SKM-1 (cell line): ENCODE measurements at regions not wholly inside any gene's neighbourhood (a gene's known extent, or its start where the extent isn't known, plus 50 kb on each side); places are given as distances from the start of the nearest gene placed in this dataset.

ENCODE experiments used
- DNase-seq: peaks from one replicate; lab custom pipeline; 2025; ENCODE audit not compliant: unreplicated experiment; lab: John Stamatoyannopoulos, UW

DNA sequence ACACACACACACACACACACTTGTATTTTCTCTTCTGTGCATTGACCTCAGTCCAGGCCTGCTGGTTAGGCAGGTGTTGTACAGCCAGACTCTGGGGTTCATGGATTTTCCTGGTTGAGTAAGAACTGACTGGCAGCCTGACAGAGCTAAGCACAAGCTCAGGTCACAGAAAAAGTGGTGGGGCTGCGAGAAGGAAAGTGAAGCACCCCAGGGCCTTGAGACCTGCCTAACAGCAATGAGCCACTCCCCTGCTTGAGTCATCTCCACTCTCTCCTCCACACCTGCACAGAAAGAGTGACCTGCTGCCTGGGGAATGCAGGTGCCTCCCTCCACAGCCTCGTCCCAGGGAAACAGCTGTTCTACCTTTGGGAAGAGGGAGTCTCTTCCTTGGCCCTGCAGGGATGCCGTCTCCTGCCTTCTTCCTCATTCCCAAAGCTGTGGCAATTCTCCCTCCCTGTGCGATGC, 91.4 kb upstream of the LGALSL start:
- no peak for DNase-seq

- no peak for DNase-seq
Observed at GRCh38 chr2:64363140-64363539, 90.8 kb upstream of the LGALSL start.

GRCh38 chr2:64363848-64364247, 90.1 kb upstream of the LGALSL start:
- no peak for DNase-seq

- no peak for DNase-seq
Observed at GRCh38 chr2:64367444-64368232, 86.3 kb upstream of the LGALSL start.

DNA sequence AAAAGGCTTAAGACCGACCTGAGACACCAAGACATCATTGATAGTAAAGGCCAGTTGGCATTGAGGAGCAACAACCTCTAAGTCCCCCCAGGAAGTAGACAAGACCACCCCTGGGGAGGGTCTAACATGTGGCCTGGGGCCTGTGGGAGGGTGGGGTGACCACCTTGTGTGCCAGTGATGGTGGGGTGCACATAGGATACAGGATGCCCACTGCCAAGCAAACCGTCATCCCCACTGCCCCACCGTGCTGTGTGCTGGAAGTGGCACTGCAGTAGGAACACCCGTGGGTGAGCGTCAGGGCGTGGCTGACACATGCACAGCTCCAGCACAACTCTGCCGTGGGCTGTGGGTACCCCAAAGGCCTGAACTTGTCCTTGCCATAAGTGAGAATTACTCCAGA, 84.3 kb upstream of the LGALSL start:
- DNase-seq: no peak

- DNase-seq: no peak
Observed at GRCh38 chr2:64371727-64372126, 82.2 kb upstream of the LGALSL start.

DNA sequence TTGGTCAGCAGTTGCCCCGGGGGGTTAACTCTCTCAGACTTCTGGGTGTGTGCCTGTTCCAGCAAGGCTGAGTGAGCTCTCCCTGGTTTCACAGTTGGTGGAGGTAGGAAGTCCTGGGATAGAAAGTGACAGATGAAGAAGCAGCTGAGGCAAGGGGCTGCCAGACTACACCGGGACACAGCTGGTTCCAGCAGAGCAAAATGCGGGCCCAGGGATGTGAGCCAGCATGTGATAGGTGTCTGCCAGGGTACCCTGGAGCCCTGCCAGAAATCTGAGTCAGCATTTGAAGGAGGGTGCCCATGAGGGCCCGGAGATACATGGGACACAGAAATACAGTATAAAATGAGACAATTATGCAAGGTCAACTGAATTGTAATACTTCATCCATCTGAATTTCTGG, 79.3 kb upstream of the LGALSL start:
- no peak for DNase-seq

- DNase-seq: no peak
Observed at GRCh38 chr2:64376926-64377325, 77.0 kb upstream of the LGALSL start.

DNA sequence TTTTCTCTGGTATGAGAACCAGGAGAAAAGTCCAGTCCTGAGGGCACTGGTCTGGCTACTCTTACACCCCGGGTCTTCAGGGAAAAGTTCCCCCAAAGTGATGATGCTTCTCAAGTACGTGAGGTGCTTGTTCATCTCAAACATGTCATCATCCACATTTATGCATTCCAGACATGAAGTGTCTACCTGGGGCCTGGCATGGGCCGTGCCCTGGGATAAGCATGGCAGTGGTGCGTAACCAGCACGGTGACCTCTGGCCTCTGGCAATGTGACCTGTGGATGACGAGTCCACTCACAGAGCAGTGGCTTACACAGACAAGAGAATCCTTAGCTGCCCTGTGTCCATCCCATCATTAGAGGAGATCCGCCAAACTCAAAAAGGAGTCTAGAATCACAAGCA, 74.8 kb upstream of the LGALSL start:
- DNase-seq: no peak

DNA sequence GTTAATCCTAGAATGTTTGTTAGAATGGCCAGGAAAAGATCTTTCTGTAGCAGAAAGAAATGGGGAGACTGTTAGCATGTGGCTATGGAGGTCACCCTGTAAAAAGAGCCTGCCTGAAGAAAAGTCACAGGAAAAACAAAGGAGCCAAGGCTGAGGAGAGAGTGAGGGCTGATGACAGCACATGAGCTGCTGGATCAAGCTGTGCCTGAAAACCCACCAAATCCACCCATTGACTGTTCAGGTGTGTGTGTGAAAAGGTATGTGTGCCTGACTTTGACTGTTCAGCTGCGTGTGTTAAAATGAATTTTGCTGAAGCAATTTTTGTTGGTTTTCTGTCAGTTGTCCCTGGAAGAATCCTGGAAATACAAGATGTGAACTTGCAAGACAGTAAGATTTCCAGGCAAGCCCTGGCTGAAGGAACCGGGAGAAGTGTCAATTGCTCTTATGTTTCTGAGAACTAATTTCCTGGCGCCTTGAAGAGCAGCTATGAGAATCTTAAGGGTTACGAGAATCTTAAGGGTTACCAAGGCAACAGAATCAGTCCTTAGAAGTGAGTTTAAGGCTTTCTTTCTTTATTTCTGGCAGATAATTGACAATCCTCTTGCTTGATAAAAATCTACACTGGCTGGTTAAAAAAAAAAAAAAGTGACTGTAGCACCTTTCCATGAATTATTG, 73.0 kb upstream of the LGALSL start:
- DNase-seq: no peak

GRCh38 chr2:64383016-64383591, 70.9 kb upstream of the LGALSL start:
- DNase-seq: peak; percentile 52

DNA sequence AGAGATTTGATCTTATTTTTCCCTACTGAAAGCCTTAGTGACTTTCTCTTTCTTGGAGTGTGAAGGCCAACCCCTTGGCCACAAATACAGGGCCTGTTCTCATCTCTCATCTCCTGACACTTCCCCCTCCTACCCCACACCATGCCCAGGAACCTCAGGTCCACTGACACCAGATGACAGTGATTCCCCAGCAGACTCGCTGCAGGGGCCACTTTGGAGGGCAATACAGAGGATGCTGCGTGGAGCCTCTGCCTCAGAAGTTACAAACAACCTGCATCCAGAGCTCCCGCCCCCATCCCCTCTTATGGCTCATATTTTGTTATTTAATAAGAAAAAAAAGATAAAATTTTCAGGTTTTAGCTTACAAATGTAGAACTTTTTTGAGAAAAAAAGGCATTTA, 70.1 kb upstream of the LGALSL start:
- no peak for DNase-seq

GRCh38 chr2:64386676-64387075, 67.3 kb upstream of the LGALSL start:
- DNase-seq: no peak

- DNase-seq: no peak
Observed at GRCh38 chr2:64390586-64390985, 63.4 kb upstream of the LGALSL start.

GRCh38 chr2:64391424-64391823, 62.5 kb upstream of the LGALSL start:
- DNase-seq: no peak

GRCh38 chr2:64391940-64392339, 62.0 kb upstream of the LGALSL start:
- DNase-seq: no peak

DNA sequence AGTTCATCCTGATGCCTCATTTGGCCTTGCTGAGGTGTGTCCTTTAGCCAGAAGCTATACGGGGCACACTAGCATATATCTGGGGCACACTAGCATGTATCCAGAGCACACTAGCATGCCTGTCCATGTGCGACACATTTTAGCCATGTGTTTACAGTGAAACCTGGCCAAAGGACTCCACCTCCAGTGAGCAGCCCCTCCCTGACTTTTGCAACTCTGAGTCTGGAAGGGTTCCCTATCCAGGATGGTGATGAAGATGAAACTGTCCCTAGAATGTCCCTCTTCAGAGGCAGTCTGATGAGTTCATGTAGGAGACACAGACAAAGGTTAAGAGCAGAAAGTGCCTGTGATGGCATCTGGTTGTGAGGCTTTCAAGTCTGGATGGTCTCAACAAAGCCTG, 61.4 kb upstream of the LGALSL start:
- DNase-seq: no peak

- DNase-seq: no peak
Observed at GRCh38 chr2:64393383-64394010, 60.5 kb upstream of the LGALSL start.

DNA sequence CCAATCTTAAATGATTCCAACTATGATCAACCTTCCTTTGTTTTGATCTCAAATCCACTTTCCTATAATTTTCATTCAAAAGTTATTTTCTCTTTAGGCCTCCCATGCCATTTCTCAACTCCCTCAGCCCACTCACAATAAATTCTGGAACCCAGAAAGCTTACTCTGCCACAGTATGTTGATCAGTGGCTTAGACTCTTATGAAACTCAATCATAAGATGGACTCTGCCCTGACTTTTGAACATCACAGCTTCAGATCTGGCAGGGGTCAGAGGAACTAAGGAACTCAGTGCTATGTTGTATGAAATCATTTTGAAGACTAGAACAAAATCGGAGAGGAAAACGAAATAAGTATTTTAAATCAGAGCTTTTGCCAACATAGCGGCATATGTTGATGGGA, 59.8 kb upstream of the LGALSL start:
- no peak for DNase-seq

DNA sequence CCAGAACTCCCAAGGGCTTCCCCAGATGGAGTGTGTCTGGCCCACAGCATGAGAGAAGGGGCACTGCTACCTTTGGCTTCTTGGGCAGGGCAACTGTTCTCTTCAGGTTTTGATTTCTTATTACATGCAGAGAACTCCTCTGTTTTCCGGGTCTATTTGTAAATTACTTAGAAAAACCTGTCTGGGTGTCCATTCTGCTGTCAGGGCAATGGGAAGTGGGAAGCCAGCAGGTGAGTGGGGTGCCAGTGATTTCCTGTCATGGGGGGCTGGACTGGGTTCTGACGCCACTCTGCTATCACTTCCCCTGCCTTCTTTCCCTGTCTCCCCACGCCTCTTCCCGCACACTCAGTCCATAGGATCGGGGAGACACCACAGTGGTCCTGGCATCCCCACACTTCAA, 58.0 kb upstream of the LGALSL start:
- no peak for DNase-seq

DNA sequence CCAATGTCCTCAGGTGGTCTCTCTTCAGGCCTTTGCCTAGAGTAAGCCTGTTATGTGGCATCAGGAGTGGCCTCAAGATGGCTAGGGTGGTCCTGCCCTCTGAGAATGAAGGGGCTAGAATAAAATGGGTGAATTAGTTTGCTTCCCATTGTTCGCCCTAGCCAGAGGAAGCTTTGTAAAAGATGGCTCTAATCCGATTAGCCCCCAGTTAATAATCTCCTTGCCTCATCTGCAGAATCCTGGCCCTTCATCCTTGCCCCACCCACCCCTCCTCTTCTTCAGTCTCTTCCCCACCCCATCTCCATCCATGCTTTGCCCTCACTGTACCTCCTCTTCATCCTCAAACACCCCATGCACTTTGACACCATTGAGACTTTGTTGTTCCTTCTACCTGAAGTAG, 57.4 kb upstream of the LGALSL start:
- DNase-seq: no peak
